Activated CD4-positive, alpha-beta T cell treated with anti-CD3 and anti-CD28 coated beads, Interleukin-2, amount 10 ng/mL, durations not matched to agents 24 days and 14 days (primary cell): ENCODE measurements at regions not wholly inside any gene's neighbourhood (a gene's known extent, or its start where the extent isn't known, plus 50 kb on each side); places are given as distances from the start of the nearest gene placed in this dataset.
"Not testable (repeated sequence)": the region's sequence is repeated elsewhere in the genome, so short reads cannot be mapped to it uniquely, and the experiment has no call there.

Experiments
- DNase-seq: peaks from one replicate; pipeline ENCODE4 v3.0.0; 2022
- H3K27ac Mint-ChIP-seq: one replicate; pipeline ENCODE4 v1.8.0; 2022; ENCODE audit warnings: mild to moderate bottlenecking, mixed read lengths
- H3K27me3 Mint-ChIP-seq: one replicate; pipeline ENCODE4 v1.8.0; 2022; ENCODE audit warnings: mixed read lengths
- H3K36me3 Mint-ChIP-seq: one replicate; pipeline ENCODE4 v1.8.0; 2022; ENCODE audit warnings: low read depth, mild to moderate bottlenecking, mixed read lengths
- H3K4me1 Mint-ChIP-seq: one replicate; pipeline ENCODE4 v1.8.0; 2021; ENCODE audit warnings: mixed read lengths
- H3K4me3 Mint-ChIP-seq: one replicate; pipeline ENCODE4 v1.8.0; 2022; ENCODE audit warnings: mild to moderate bottlenecking, moderate library complexity, mixed read lengths
- H3K9me3 Mint-ChIP-seq: one replicate; pipeline ENCODE4 v1.8.0; 2021; ENCODE audit warnings: mixed read lengths
- intact Hi-C: fragments of 100-400 bp; cut with micrococcal nuclease; formaldehyde crosslinking; loops from one replicate; pipeline ENCODE4 v1.15.1; 2023

- no peaks in the 10 kb centered on the region for H3K4me1 Mint-ChIP-seq
- intact Hi-C loops = no loop called here
- peaks cover 2% of the 10 kb centered on the region for H3K9me3 Mint-ChIP-seq
- H3K36me3 Mint-ChIP-seq = no peaks in the 10 kb centered on the region
- no peaks in the 10 kb centered on the region for H3K27me3 Mint-ChIP-seq
- no peak overlapping the region for H3K27ac Mint-ChIP-seq
- DNase-seq = no peak
- no peak overlapping the region for H3K4me3 Mint-ChIP-seq
Observed at GRCh38 chr3:176097027-176097426, 1100.3 kb downstream of the TBL1XR1 start.

GRCh38 chr3:176093892-176094291 lies 1103.4 kb downstream of the TBL1XR1 start:
- intact Hi-C loops, H3K36me3 Mint-ChIP-seq, H3K4me3 Mint-ChIP-seq: not testable (repeated sequence)

GRCh38 chr3:176090727-176091126 lies 1106.6 kb downstream of the TBL1XR1 start:
- H3K4me1 Mint-ChIP-seq = no peaks in the 10 kb centered on the region
- no peak overlapping the region for H3K27ac Mint-ChIP-seq
- no peak for DNase-seq
- H3K27me3 Mint-ChIP-seq = no peaks in the 10 kb centered on the region
- no peak overlapping the region for H3K4me3 Mint-ChIP-seq
- no peaks in the 10 kb centered on the region for H3K9me3 Mint-ChIP-seq
- H3K36me3 Mint-ChIP-seq = no peaks in the 10 kb centered on the region
- intact Hi-C loops = no loop called here

More at GRCh38 chr3:176093892-176094291, 1103.4 kb downstream of the TBL1XR1 start:
- not testable (repeated sequence) for H3K27ac Mint-ChIP-seq, H3K27me3 Mint-ChIP-seq, H3K4me1 Mint-ChIP-seq, DNase-seq, H3K9me3 Mint-ChIP-seq

GRCh38 chr3:176088962-176089383 lies 1108.3 kb downstream of the TBL1XR1 start:
- H3K9me3 Mint-ChIP-seq = no peaks in the 10 kb centered on the region
- no peak for DNase-seq
- no peaks in the 10 kb centered on the region for H3K27me3 Mint-ChIP-seq
- no peaks in the 10 kb centered on the region for H3K36me3 Mint-ChIP-seq
- H3K4me1 Mint-ChIP-seq = no peaks in the 10 kb centered on the region
- no peak overlapping the region for H3K4me3 Mint-ChIP-seq
- intact Hi-C loops = no loop called here
- H3K27ac Mint-ChIP-seq = no peak overlapping the region

- DNase-seq = no peak
- H3K27ac Mint-ChIP-seq = no peak overlapping the region
- no peak overlapping the region for H3K4me3 Mint-ChIP-seq
- H3K4me1 Mint-ChIP-seq = no peaks in the 10 kb centered on the region
- H3K27me3 Mint-ChIP-seq = no peaks in the 10 kb centered on the region
- H3K9me3 Mint-ChIP-seq = no peaks in the 10 kb centered on the region
- H3K36me3 Mint-ChIP-seq = no peaks in the 10 kb centered on the region
- intact Hi-C loops = no loop called here
Observed at GRCh38 chr3:176087066-176087697, 1110.1 kb downstream of the TBL1XR1 start.

GRCh38 chr3:176079785-176080184 lies 1117.5 kb downstream of the TBL1XR1 start:
- H3K4me1 Mint-ChIP-seq = no peaks in the 10 kb centered on the region
- no peak overlapping the region for H3K27ac Mint-ChIP-seq
- intact Hi-C loops = no loop called here
- no peaks in the 10 kb centered on the region for H3K27me3 Mint-ChIP-seq
- no peak overlapping the region for H3K4me3 Mint-ChIP-seq
- no peak for DNase-seq
- no peaks in the 10 kb centered on the region for H3K36me3 Mint-ChIP-seq
- H3K9me3 Mint-ChIP-seq = peaks cover under 1% of the 10 kb centered on the region

GRCh38 chr3:176078906-176079305 lies 1118.4 kb downstream of the TBL1XR1 start:
- no peak overlapping the region for H3K27ac Mint-ChIP-seq
- H3K36me3 Mint-ChIP-seq = no peaks in the 10 kb centered on the region
- H3K4me1 Mint-ChIP-seq = no peaks in the 10 kb centered on the region
- no peaks in the 10 kb centered on the region for H3K27me3 Mint-ChIP-seq
- intact Hi-C loops = no loop called here
- no peak overlapping the region for H3K4me3 Mint-ChIP-seq
- H3K9me3 Mint-ChIP-seq = peaks cover 4% of the 10 kb centered on the region
- DNase-seq = no peak

- no peak for DNase-seq
- no peaks in the 10 kb centered on the region for H3K4me1 Mint-ChIP-seq
- no peak overlapping the region for H3K4me3 Mint-ChIP-seq
- H3K27me3 Mint-ChIP-seq = no peaks in the 10 kb centered on the region
- no peaks in the 10 kb centered on the region for H3K36me3 Mint-ChIP-seq
- intact Hi-C loops = no loop called here
- H3K27ac Mint-ChIP-seq = no peak overlapping the region
- H3K9me3 Mint-ChIP-seq = peaks cover 4% of the 10 kb centered on the region
Observed at GRCh38 chr3:176075491-176075890, 1121.8 kb downstream of the TBL1XR1 start.

GRCh38 chr3:176075046-176075445 lies 1122.2 kb downstream of the TBL1XR1 start:
- intact Hi-C loops = no loop called here

GRCh38 chr3:176074096-176074495 lies 1123.2 kb downstream of the TBL1XR1 start:
- intact Hi-C loops = no loop called here
- Mint-ChIP-seq H3K4me1 (no peaks in the 10 kb centered on the region), H3K27me3 (no peaks in the 10 kb centered on the region), H3K4me3 (no peak overlapping the region), H3K9me3 (peaks cover 4% of the 10 kb centered on the region), H3K36me3 (no peaks in the 10 kb centered on the region), H3K27ac (no peak overlapping the region)
- DNase-seq = no peak

More at GRCh38 chr3:176075046-176075445, 1122.2 kb downstream of the TBL1XR1 start:
- no peaks in the 10 kb centered on the region for H3K36me3 Mint-ChIP-seq
- peaks cover 4% of the 10 kb centered on the region for H3K9me3 Mint-ChIP-seq
- no peak overlapping the region for H3K4me3 Mint-ChIP-seq
- no peaks in the 10 kb centered on the region for H3K4me1 Mint-ChIP-seq
- no peak for DNase-seq
- H3K27ac Mint-ChIP-seq = no peak overlapping the region
- no peaks in the 10 kb centered on the region for H3K27me3 Mint-ChIP-seq

GRCh38 chr3:176071943-176072342 lies 1125.3 kb downstream of the TBL1XR1 start:
- Mint-ChIP-seq H3K27me3 (no peaks in the 10 kb centered on the region), H3K9me3 (peaks cover 4% of the 10 kb centered on the region), H3K4me1 (no peaks in the 10 kb centered on the region), H3K36me3 (no peaks in the 10 kb centered on the region), H3K27ac (no peak overlapping the region), H3K4me3 (no peak overlapping the region)
- no peak for DNase-seq
- intact Hi-C loops = no loop called here

- no peaks in the 10 kb centered on the region for H3K36me3 Mint-ChIP-seq
- no peaks in the 10 kb centered on the region for H3K27me3 Mint-ChIP-seq
- H3K4me3 Mint-ChIP-seq = no peak overlapping the region
- H3K4me1 Mint-ChIP-seq = no peaks in the 10 kb centered on the region
- H3K27ac Mint-ChIP-seq = no peak overlapping the region
- H3K9me3 Mint-ChIP-seq = no peaks in the 10 kb centered on the region
- intact Hi-C loops = no loop called here
- DNase-seq = no peak
Observed at GRCh38 chr3:176068750-176069149, 1128.5 kb downstream of the TBL1XR1 start.

GRCh38 chr3:176058856-176059255 lies 1138.4 kb downstream of the TBL1XR1 start:
- Mint-ChIP-seq H3K27me3 (no peaks in the 10 kb centered on the region), H3K27ac (no peak overlapping the region), H3K4me3 (no peak overlapping the region), H3K4me1 (no peaks in the 10 kb centered on the region), H3K9me3 (no peaks in the 10 kb centered on the region), H3K36me3 (no peaks in the 10 kb centered on the region)
- DNase-seq = no peak
- intact Hi-C loops = no loop called here

- H3K27me3 Mint-ChIP-seq = no peaks in the 10 kb centered on the region
- no peak for DNase-seq
- no peak overlapping the region for H3K27ac Mint-ChIP-seq
- no peaks in the 10 kb centered on the region for H3K9me3 Mint-ChIP-seq
- no peaks in the 10 kb centered on the region for H3K4me1 Mint-ChIP-seq
- intact Hi-C loops = no loop called here
- H3K4me3 Mint-ChIP-seq = no peak overlapping the region
- H3K36me3 Mint-ChIP-seq = no peaks in the 10 kb centered on the region
Observed at GRCh38 chr3:176055836-176056235, 1141.4 kb downstream of the TBL1XR1 start.

- DNase-seq = no peak
- H3K4me1 Mint-ChIP-seq = no peaks in the 10 kb centered on the region
- H3K9me3 Mint-ChIP-seq = no peaks in the 10 kb centered on the region
- no peak overlapping the region for H3K4me3 Mint-ChIP-seq
- H3K27ac Mint-ChIP-seq = no peak overlapping the region
- H3K27me3 Mint-ChIP-seq = no peaks in the 10 kb centered on the region
- intact Hi-C loops = no loop called here
- H3K36me3 Mint-ChIP-seq = no peaks in the 10 kb centered on the region
Observed at GRCh38 chr3:176051766-176052165, 1145.5 kb downstream of the TBL1XR1 start.
